ENCODE measurements at regions not wholly inside any gene's neighbourhood (a gene's known extent, or its start where the extent isn't known, plus 50 kb on each side); places are given as distances from the start of the nearest gene placed in this dataset.

GRCh38 chr4:186345184-186345583 is 79.2 kb downstream of the F11 start:
- CTCF ChIA-PET: no interaction called here
- no peak for DNase-seq (ENCODE audit: extremely low spot score)
- no peak for TF ChIP-seq CTCF (IDR thresholded peaks at IDR 0.05; ENCODE audit: control extremely low read depth, extremely low read depth, low read depth, missing control alignments)
- POLR2A ChIA-PET: no interaction called here

DNA sequence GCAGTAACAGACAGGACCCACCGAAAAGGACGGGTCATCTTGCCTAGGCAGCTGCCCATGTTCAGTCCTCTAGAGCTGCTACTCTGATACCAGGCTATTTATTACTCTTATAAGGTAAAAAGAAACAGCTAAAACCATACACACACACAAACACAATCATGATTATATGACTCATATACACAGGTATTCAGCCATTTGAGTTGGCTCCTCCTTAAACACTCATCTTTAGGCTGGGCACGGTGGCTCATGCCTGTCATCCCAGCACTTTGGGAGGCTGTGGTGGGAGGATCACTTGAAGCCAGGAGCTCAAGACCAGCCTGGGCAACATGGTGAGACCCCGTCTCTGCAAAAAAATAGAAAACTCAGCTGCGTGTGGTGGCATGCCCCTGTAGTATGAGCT is 76.6 kb downstream of the F11 start:
- DNase-seq (ENCODE audit: extremely low spot score): no peak
- ChIA-PET CTCF (interaction anchor here (1.7 kb wide), 1 partner anchor 13 kb away, joined by 3 read pairs; no protein-coding TSS in a partner anchor), POLR2A (no interaction called here)
- TF ChIP-seq CTCF (IDR thresholded peaks at IDR 0.05; ENCODE audit: control extremely low read depth, extremely low read depth, low read depth, missing control alignments): no peak

DNA sequence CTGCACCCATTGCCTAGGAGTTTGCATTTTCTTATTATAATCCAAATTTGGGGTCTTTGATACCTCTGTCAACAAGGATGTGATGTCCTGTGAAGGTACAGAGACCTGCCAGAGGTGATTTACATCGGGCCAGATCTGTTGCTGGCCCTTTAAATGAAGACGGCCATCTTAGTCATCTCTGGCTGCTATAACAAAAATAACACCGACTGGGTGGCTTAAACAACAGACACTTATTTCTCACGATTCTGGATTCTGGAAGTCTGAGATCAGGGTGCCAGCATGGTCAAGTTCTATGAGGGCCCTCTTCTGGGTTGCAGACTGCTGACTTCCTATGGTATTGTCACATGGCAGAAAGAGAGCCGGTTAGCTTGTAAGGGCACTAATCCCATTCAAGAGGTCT is 75.7 kb downstream of the F11 start:
- POLR2A ChIA-PET: no interaction called here
- CTCF ChIA-PET: interaction anchor here (1.7 kb wide), 1 partner anchor 14 kb away, joined by 3 read pairs; no protein-coding TSS in a partner anchor
- no peak for TF ChIP-seq CTCF (IDR thresholded peaks at IDR 0.05; ENCODE audit: control extremely low read depth, extremely low read depth, low read depth, missing control alignments)
- DNase-seq (ENCODE audit: extremely low spot score): no peak
